NOMO-1 treated with dmso at 0.1 percent for 144 hours (cell line): ENCODE measurements at regions not wholly inside any gene's neighbourhood (a gene's known extent, or its start where the extent isn't known, plus 50 kb on each side); places are given as distances from the start of the nearest gene placed in this dataset.

Source experiments
- DNase-seq: peaks from one replicate; lab custom pipeline; 2025; ENCODE audit not compliant: unreplicated experiment; lab: John Stamatoyannopoulos, UW

GRCh38 chr12:128150961-128151360, 116.0 kb upstream of the TMEM132C start:
- DNase-seq = no peak

- no peak for DNase-seq
These were observed 111.4 kb upstream of the TMEM132C start for GRCh38 chr12:128155571-128155970.

- DNase-seq = no peak
These were observed 103.9 kb upstream of the TMEM132C start for GRCh38 chr12:128163086-128163485.

GRCh38 chr12:128164533-128164932, 102.4 kb upstream of the TMEM132C start:
- no peak for DNase-seq

GRCh38 chr12:128165387-128165786, 101.6 kb upstream of the TMEM132C start:
- DNase-seq = no peak

- no peak for DNase-seq
These were observed 98.7 kb upstream of the TMEM132C start for GRCh38 chr12:128168273-128168672.

GRCh38 chr12:128170181-128170580, 96.8 kb upstream of the TMEM132C start:
- no peak for DNase-seq

GRCh38 chr12:128178565-128178964, 88.4 kb upstream of the TMEM132C start:
- no peak for DNase-seq

GRCh38 chr12:128178966-128179365, 88.0 kb upstream of the TMEM132C start:
- DNase-seq = no peak

GRCh38 chr12:128180166-128180565, 86.8 kb upstream of the TMEM132C start:
- no peak for DNase-seq

- DNase-seq = no peak
These were observed 76.9 kb upstream of the TMEM132C start for GRCh38 chr12:128190052-128190451.

GRCh38 chr12:128190614-128191013, 76.4 kb upstream of the TMEM132C start:
- no peak for DNase-seq

- DNase-seq = no peak
These were observed 75.6 kb upstream of the TMEM132C start for GRCh38 chr12:128191380-128191779.

GRCh38 chr12:128204711-128205110, 62.3 kb upstream of the TMEM132C start:
- no peak for DNase-seq

GRCh38 chr12:128205145-128205544, 61.8 kb upstream of the TMEM132C start:
- DNase-seq = no peak

GRCh38 chr12:128205758-128206157, 61.2 kb upstream of the TMEM132C start:
- DNase-seq = no peak
